ENCODE measurements at regions not wholly inside any gene's neighbourhood (a gene's known extent, or its start where the extent isn't known, plus 50 kb on each side); places are given as distances from the start of the nearest gene placed in this dataset.

DNA sequence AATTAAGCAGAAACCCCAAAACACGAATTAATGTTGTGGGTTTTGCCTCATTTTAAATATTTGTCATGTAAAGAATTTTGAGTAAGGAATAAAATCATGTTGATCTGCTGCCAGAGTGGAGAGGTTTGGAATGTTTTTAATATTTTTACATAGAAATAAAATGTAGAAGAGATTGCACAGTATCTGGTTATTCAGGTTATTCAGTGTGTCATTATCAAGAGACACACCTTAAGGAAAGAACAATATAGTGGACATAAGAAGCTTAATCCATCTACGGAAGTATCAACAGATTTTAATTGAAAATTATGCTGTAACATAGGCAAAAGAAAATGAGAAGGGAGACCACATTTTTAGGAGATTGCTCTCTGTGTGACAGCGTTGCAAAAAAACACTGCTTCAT lies 410.4 kb downstream of the MED10 start (continued):
- TF ChIP-seq, protein P1, sequence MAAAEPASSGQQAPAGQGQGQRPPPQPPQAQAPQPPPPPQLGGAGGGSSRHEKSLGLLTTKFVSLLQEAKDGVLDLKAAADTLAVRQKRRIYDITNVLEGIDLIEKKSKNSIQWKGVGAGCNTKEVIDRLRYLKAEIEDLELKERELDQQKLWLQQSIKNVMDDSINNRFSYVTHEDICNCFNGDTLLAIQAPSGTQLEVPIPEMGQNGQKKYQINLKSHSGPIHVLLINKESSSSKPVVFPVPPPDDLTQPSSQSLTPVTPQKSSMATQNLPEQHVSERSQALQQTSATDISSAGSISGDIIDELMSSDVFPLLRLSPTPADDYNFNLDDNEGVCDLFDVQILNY (CRISPR knock-in tag; IDR thresholded peaks at IDR 0.05): no peak
- TF ChIP-seq FOXK1 (CRISPR knock-in tag; IDR thresholded peaks at IDR 0.05) (no peak), SOX15 (CRISPR knock-in tag; IDR thresholded peaks at IDR 0.05) (no peak), GABPB1 (CRISPR knock-in tag; IDR thresholded peaks at IDR 0.05) (no peak), TCF7 (CRISPR knock-in tag; IDR thresholded peaks at IDR 0.05; ENCODE audit: low read depth) (no peak), FOXP1 (CRISPR knock-in tag; IDR thresholded peaks at IDR 0.05; ENCODE audit: borderline replicate concordance) (no peak)
- TF ChIP-seq, protein P2, sequence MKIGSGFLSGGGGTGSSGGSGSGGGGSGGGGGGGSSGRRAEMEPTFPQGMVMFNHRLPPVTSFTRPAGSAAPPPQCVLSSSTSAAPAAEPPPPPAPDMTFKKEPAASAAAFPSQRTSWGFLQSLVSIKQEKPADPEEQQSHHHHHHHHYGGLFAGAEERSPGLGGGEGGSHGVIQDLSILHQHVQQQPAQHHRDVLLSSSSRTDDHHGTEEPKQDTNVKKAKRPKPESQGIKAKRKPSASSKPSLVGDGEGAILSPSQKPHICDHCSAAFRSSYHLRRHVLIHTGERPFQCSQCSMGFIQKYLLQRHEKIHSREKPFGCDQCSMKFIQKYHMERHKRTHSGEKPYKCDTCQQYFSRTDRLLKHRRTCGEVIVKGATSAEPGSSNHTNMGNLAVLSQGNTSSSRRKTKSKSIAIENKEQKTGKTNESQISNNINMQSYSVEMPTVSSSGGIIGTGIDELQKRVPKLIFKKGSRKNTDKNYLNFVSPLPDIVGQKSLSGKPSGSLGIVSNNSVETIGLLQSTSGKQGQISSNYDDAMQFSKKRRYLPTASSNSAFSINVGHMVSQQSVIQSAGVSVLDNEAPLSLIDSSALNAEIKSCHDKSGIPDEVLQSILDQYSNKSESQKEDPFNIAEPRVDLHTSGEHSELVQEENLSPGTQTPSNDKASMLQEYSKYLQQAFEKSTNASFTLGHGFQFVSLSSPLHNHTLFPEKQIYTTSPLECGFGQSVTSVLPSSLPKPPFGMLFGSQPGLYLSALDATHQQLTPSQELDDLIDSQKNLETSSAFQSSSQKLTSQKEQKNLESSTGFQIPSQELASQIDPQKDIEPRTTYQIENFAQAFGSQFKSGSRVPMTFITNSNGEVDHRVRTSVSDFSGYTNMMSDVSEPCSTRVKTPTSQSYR (CRISPR knock-in tag; IDR thresholded peaks at IDR 0.05): no peak
- TF ChIP-seq, protein P3, sequence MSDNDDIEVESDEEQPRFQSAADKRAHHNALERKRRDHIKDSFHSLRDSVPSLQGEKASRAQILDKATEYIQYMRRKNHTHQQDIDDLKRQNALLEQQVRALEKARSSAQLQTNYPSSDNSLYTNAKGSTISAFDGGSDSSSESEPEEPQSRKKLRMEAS (CRISPR knock-in tag; IDR thresholded peaks at IDR 0.05): no peak

DNA sequence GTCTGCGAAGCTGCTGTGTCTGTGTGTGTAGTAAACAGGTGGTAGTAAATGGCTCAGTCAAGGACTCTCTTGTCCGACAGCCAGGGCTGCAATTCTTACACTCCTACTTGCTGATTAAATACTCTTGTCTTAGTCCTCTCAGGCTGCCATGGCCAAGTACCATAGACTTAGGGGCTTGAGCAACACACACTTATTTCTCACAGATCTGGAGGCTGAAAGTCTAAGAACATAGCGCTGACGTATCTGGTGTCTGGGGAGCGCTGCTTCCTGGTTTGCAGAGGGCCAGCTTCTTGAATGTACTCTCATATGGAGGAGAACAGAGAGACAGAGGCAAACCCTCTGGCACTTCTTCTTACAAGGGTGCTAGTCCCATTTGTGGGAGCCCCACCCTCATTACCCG lies 411.0 kb downstream of the MED10 start:
- Mint-ChIP-seq H3K27me3 (ENCODE audit: low read depth) (peaks cover 7% of the 10 kb centered on the region), H3K9me3 (peaks cover 41% of the 10 kb centered on the region), H3K36me3 (peaks cover 13% of the 10 kb centered on the region), H3K4me1 (no peaks in the 10 kb centered on the region), H3K27ac (no peak overlapping the region), H3K4me3 (no peak overlapping the region)
- POLR2A ChIA-PET: no interaction called here
- no peak for DNase-seq (ENCODE audit: low spot score)
- CTCF ChIA-PET: no interaction called here
- no peak for TF ChIP-seq NR2C2 (CRISPR knock-in tag; IDR thresholded peaks at IDR 0.05)
- no peak for TF ChIP-seq HMGA2 (CRISPR knock-in tag; IDR thresholded peaks at IDR 0.05)
- TF ChIP-seq USF1 (CRISPR knock-in tag; IDR thresholded peaks at IDR 0.05): no peak
- no peak for TF ChIP-seq NFATC4 (CRISPR knock-in tag; IDR thresholded peaks at IDR 0.05)
- TF ChIP-seq E2F1 (CRISPR knock-in tag; IDR thresholded peaks at IDR 0.05): no peak
- TF ChIP-seq KAT7 (CRISPR knock-in tag; IDR thresholded peaks at IDR 0.05; ENCODE audit: borderline replicate concordance): no peak
- TF ChIP-seq HMGXB4 (CRISPR knock-in tag; IDR thresholded peaks at IDR 0.05): no peak
- no peak for TF ChIP-seq ZNF317 (CRISPR knock-in tag; IDR thresholded peaks at IDR 0.05; ENCODE audit: borderline replicate concordance, low read depth)
- no peak for ATAC-seq

- Mint-ChIP-seq H3K4me3 (no peak overlapping the region), H3K27me3 (ENCODE audit: low read depth) (peaks cover 7% of the 10 kb centered on the region), H3K36me3 (peaks cover 13% of the 10 kb centered on the region), H3K9me3 (peaks cover 33% of the 10 kb centered on the region), H3K4me1 (no peaks in the 10 kb centered on the region), H3K27ac (no peak overlapping the region)
- no peak for ATAC-seq
- POLR2A ChIA-PET: no interaction called here
- CTCF ChIA-PET: no interaction called here
- DNase-seq (ENCODE audit: low spot score): no peak
- no peak for TF ChIP-seq CBFB (CRISPR knock-in tag; IDR thresholded peaks at IDR 0.05; ENCODE audit: low read depth)
- no peak for TF ChIP-seq ZNF423 (CRISPR knock-in tag; IDR thresholded peaks at IDR 0.05)
- no peak for TF ChIP-seq MYBL2 (CRISPR knock-in tag; IDR thresholded peaks at IDR 0.05)
- no peak for TF ChIP-seq HMGXB4 (CRISPR knock-in tag; IDR thresholded peaks at IDR 0.05)
- no peak for TF ChIP-seq TCF7 (CRISPR knock-in tag; IDR thresholded peaks at IDR 0.05; ENCODE audit: low read depth)
- TF ChIP-seq, protein P4, sequence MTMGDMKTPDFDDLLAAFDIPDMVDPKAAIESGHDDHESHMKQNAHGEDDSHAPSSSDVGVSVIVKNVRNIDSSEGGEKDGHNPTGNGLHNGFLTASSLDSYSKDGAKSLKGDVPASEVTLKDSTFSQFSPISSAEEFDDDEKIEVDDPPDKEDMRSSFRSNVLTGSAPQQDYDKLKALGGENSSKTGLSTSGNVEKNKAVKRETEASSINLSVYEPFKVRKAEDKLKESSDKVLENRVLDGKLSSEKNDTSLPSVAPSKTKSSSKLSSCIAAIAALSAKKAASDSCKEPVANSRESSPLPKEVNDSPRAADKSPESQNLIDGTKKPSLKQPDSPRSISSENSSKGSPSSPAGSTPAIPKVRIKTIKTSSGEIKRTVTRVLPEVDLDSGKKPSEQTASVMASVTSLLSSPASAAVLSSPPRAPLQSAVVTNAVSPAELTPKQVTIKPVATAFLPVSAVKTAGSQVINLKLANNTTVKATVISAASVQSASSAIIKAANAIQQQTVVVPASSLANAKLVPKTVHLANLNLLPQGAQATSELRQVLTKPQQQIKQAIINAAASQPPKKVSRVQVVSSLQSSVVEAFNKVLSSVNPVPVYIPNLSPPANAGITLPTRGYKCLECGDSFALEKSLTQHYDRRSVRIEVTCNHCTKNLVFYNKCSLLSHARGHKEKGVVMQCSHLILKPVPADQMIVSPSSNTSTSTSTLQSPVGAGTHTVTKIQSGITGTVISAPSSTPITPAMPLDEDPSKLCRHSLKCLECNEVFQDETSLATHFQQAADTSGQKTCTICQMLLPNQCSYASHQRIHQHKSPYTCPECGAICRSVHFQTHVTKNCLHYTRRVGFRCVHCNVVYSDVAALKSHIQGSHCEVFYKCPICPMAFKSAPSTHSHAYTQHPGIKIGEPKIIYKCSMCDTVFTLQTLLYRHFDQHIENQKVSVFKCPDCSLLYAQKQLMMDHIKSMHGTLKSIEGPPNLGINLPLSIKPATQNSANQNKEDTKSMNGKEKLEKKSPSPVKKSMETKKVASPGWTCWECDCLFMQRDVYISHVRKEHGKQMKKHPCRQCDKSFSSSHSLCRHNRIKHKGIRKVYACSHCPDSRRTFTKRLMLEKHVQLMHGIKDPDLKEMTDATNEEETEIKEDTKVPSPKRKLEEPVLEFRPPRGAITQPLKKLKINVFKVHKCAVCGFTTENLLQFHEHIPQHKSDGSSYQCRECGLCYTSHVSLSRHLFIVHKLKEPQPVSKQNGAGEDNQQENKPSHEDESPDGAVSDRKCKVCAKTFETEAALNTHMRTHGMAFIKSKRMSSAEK (CRISPR knock-in tag; IDR thresholded peaks at IDR 0.05; ENCODE audit: borderline replicate concordance): no peak
These were observed 413.2 kb downstream of the MED10 start for GRCh38 chr5:5965132-5965531.
